Ecto neural progenitor cell (in vitro differentiated cells): ENCODE measurements at regions not wholly inside any gene's neighbourhood (a gene's known extent, or its start where the extent isn't known, plus 50 kb on each side); places are given as distances from the start of the nearest gene placed in this dataset.
"Not testable (repeated sequence)": the region's sequence is repeated elsewhere in the genome, so short reads cannot be mapped to it uniquely, and the experiment has no call there.

Source experiments
- DNase-seq: peaks from one replicate; pipeline ENCODE4 v3.0.0-alpha.2; 2018; ENCODE audit warnings: low spot score

DNA sequence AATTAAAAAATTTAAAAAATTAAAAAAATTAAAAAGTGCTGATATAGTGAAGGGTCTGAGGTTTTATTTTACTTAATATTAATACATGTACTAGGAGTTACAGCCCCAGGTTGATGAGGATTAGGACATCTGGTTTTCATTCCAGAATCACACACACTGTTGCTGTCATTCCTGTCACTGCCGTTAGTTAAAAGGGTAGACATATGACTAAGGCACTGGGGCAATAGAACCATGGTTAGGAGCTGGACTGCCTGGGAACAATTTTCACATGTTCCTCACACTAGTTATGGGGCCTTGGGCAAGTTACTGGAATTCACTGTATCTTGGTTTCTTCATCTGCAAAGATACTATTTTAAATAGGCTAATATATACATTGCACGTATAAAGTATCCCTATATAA, 191.8 kb upstream of the DPYD start:
- DNase-seq, result no peak

DNA sequence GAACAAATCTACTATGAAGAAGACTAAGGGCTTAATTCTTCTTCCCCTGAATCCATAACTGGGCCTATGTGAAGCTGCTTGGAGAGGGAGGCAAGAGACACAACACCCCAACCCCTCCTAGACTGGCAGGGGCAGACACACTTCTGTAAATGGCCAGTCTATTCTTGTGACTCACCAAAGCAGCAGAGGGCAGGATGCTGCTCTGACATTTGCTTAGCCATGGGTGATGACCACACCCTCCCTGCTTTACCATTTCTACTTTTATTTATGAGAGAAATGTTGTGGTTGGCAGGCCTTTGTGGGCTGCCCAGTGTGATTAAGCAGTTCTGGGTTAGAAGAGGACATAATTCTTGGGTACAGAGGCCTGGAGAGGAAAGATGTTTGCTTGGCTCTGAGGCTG, 189.8 kb upstream of the DPYD start:
- no peak for DNase-seq

DNA sequence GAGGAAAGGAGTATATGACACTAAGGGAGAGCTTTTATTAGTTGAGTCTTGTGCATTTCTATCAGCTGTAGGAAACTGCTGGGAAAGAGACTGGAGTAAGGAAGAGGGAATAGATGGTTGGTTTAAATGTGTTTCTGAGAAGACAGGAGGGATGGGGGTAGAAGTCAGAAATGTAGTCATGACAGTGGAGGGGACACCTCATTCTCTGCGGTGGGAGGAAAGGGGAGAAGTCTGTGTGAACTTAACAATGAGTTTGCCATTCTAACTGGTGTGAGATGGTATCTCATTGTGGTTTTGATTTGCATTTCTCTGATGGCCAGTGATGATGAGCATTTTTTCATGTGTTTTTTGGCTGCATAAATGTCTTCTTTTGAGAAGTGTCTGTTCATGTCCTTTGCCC, 187.5 kb upstream of the DPYD start:
- DNase-seq, result not testable (repeated sequence)

DNA sequence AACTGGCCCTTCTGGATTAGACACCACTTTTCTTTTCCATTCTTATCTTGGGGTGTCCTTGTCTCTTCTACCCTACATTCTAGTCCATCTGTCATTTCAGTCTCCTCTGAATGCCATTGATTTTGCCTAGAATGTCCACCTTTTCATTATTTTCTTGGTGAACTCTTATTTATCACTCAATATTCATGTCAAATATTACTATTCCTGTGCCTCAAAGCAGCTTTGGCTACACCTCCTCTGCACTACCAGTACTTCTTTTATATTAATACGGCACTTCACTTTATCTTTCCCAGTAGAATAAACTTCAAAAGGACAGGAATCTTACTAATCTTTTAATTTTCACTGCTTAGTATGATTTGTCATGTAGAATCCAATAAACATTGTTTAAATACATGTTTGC, 186.4 kb upstream of the DPYD start:
- no peak for DNase-seq

DNA sequence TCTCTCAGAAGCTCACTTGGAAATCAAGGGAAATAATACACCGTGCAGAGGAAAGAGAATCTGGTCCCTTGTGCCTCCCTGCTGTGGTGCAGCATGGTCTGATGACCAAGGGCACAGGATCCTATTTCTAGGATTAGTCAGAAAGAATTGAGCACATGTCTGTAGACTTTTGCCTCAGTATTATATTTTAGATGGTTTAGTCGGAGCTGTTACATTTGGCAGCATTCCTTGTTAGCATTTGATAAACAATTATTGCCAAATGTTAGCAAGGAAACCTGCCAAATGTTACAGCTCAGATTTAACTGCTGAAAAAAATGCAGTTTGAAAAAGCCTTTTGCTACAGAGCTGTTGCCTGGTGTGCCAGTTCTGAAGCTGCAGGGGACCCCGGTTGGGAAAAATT, 183.5 kb upstream of the DPYD start:
- no peak for DNase-seq

DNA sequence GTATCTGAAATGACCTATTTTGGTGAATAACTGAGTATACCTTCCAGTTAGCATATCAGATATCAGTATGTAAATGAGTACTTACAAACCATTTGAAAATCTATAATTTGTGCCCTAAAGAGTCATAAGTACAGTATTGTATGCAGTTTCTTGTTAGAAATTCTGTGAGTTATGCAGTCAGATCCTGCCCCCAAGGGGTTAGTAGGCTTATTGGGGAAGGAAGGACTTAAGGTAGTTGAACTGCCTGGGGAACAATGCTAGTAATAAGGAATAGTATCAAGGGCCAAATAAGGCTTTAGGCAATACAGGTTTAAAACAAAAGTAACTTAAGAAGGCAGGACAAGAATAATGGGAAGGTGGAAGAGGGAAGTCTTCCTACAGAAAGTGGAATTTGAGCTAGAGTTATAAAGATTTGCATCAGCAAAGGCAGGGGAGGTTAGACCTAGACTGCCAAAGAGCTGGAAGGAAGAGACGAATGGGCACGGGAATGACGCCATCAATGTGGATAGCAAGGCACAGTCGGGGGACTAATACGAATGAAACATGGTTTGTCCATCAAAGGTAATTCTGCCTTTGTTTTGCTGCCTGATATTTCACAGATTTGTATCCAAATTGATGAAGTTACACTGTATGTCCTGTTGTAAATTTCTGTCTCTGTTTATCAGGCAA, 182.9 kb upstream of the DPYD start:
- no peak for DNase-seq

DNA sequence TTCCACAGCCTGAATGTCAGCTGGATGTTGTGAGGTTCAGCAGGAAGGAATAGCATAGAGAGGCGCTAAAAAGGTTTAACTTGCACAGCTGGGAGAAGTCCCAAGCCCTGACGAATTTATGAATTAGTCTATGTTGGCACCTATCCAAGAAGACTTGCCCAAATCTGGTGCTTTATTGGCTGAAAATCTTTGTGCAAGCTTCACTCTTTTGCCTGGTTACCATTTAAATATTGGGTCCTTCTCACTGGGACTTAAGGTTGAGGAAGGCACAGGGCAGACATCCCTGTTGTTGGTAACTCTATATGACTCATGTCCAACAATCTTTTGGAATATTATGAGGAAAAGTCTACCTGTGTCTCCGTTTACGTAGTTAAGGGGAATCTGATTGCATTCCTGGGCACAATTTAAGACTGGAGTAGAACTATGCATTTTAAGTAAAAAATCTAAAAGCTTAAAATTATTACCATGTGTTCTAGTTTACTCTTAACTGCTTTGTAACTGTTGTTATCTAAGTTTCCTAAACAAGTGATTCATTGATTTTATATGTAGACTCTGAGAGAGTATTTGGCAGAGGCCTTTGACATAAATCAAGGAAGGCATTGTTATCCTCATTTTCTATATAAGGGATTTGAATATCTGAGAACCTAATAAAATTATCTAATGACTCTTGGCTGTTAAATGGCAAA, 181.7 kb upstream of the DPYD start:
- no peak for DNase-seq

DNA sequence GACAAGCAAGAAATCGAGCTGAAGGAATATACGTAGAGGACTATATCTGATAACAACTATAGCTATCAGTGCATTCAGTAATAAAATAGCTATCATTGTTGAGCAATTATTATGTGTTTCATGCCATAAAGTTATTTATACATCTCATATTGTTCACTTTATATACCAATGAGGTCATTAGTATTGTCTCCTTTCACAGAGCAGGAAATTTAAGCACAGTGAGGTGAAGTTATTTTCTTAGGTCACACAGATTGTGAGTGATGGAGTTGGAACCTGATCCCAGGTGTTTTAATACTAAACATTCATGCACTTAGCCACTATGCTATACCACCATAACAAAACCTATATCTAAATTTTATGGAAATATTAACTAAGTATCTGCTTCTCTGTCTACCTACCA, 180.5 kb upstream of the DPYD start:
- no peak for DNase-seq

DNA sequence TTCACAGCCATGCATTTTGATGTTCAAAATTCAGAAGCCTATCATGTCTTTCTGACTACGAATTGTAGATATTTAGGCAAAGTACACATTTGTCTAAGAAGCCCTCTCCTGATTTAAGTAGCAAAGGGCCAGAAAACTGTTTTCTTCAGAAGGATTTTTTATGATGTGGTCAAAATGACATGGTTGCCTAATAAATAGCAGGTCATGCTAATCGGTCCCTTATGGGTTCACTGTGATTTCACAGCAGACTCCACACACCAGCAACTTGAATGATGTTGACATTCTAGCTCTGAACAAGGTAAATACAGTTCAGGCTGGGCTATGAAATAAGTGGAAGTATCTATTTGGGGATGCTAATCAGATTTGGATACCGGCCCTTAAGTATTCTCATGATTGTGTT, 178.7 kb upstream of the DPYD start:
- no peak for DNase-seq

DNA sequence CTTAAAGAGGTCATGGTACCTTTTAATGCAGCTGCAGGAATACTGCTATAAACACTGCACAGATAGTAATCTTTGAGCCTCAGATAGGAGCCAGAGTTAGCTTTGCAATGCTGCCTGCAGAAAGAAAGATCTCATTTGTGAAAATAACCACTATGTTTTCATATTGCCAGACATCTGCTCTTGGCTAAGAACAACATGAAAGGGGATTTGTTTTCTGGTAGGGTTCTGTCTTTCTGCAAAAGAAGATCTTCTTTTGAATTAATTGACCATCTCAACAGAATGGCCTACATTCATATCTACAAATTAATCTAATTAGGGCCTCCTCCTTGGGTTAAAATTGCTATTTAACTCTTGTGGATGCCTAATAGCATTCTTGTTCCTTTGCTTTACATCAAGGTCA, 177.6 kb upstream of the DPYD start:
- DNase-seq, result no peak

DNA sequence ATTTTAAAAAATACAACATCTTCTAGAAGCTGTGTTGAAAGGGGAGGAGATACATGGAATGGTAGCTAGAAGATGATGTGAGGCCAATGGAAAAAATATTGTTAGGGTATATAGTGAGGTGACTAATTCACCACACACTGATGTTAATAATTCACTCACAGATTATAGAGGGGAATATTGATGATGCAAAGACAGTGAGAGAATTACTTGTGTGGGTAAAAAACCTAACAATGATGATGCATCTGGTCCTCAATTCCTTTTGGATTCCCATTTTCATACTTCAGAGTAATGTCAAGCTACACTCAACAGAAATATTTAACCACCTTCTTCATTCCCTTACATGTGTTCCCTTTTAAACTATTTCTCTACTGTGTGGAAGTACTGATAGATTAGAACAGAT, 169.5 kb upstream of the DPYD start:
- no peak for DNase-seq

DNA sequence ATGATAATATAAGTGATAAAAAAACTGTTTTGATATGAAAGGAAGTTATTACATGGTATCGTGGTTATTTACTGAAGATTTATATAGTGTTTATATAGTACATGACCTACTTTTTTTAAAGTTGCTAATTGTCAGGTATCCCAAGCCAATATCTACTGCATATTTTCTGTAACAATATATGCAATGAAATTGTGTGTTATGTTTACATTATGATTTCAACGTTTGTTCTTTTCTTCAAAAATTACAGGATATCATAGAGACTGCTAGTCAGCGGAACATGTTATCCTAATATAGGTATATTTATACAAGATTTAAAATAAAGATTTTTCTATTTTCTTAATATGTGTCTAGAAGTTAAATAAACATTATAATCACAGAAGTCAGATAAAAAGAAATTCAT, 167.5 kb upstream of the DPYD start:
- no peak for DNase-seq

DNA sequence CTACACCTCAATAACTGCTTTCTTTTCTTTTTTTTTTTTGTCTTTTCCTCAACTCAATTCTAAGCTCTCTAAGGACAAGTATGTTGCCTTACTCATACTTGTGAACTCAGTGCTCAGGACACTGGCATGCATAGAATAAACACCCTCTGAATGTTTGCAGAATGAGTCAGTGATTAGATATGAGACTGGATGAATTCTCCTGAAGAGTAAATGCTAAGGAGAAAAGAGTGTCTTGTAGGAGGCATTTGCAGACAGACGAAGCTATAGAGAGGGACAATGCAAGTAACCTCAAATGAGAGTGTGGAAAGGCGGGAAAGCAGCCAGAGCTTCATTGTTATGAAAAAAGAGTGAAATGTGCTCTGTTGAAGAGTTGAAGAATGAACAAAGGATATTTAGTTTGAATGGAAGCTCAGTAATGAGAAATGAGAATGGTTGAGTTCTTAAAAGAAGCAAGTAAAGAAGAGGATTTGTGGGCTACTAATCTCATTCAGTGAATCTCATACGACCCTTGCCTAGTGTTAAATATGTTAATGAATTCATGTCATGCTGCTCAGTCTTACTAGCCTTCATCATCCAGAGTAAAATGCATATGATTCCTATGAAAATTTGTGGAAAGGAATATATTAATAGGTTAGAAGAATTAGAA, 166.1 kb upstream of the DPYD start:
- no peak for DNase-seq

DNA sequence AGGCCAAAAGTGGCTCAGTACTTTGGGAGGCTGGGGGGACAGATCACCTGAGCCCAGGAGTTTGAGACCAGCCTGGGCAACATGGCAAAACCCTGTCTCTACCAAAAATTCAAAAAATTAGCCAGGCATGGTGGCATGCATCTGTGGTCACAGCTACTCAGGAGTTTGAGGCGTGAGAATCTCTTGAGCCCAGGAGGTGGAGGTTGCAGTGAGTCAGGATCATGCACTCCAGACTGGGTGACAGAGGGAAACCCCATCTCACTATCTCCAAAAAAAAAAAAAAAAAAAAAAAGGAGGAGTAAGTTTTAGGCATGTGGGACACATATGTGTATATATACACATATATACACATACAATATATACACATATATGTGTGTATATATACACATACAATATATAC, 165.3 kb upstream of the DPYD start:
- no peak for DNase-seq

DNA sequence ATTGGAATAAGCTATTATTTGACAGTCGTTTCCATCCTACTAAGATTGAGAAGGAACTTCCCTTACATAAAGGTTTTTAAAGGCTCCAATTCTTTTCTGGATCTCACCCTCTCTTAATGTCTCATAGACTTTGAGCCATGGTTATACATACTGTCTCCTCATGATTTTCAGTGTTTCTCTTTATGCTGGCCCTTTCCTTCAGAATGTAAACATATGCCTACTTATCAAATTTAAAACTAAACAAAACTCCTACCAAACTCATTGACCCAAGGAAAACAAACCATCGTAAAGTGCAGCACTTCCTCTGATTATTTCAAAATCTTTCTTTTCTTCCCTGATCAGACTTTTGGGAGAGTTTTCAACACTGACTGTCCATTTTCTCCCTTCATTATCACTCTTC, 163.4 kb upstream of the DPYD start:
- no peak for DNase-seq

DNA sequence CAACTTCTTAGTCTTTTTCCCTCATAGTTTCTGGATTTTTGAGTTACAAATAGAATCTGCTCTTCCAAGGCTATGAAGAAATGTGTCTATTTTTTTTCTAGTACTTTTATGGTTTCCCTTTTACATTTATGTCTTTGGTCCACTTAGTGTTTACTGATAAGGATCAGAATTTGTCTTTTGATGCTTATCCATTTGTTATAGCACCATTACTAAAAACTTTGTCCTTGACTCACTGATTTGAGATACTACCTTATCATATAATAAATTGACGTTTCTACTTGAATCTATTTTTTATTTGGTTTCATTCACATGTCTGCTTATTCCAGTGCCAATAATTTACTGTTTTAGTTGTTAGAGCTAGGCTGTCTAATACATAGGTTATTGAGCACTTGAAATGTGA, 161.1 kb upstream of the DPYD start:
- no peak for DNase-seq

DNA sequence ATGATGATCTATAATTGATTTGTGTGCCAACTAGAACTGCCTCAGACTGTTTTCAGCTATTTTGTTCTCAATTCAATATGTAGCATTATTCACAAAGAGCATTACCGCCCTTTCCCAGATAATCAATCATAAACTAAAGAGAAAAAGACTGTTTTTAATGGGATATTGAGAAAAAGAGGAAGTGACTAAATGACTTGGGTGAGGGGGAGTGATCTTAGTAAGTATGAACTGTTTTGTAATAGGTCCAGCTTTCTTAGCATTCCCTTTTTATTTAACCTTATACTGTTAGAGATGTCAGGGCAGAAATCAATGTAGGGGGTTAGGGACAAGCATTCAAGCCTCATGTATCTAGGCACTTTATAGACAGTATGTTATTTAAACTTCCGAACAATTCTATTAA, 157.8 kb upstream of the DPYD start:
- DNase-seq, result no peak

DNA sequence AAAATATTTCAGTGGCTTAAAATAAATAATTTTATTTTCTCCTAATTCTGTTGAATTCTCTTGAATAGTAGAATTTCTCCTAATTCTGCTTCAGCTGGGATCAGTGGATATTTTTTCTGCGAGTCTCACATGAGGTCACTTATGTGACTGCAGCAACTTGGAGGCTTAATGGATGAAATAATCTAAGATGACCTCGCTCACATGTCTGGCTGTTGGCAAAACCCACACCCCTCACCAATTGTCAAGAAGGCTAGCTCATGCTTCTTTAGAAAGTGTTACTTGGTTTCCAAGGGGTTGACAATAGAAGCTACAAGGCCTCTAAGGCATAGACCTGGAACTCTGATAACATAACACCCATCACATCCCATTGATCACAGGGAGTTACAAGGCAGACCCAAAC, 156.9 kb upstream of the DPYD start:
- no peak for DNase-seq

DNA sequence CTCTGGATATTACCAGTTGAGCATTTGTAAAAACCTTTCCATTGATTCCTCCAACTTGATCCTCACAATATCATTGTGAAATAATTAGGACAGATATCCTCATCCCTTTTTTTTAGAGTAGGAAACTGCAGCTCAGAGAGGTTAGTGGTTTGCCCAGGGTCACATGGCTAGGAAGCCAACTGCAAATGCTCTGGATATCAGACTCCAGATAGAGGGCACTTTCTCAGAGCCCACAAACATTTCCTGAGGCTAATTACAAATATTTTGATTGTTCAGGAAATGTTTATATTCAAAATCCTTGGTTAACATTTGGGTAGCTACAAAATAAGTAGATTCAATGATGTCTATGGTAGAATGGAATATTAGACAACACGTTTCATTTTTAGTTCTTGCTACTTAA, 154.8 kb upstream of the DPYD start:
- no peak for DNase-seq

DNA sequence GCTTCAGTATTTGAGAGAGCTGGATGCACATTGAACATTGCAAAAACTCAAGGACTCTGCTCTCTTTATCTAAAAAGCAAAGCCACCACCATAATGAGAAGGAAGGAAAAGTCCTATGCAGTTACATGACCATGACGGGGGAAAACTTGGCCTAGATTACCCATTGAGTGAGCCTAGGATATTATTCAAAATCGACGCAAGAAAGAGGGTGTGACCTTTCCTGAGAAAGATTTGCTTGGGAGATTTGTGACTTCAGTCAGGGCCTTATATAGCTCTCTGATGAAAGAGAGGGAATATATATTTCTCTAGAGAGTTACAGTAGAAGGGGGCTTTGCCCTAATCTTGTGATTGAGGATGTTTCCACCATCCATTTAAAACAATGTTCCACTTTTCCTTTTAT, 153.0 kb upstream of the DPYD start:
- DNase-seq, result no peak

DNA sequence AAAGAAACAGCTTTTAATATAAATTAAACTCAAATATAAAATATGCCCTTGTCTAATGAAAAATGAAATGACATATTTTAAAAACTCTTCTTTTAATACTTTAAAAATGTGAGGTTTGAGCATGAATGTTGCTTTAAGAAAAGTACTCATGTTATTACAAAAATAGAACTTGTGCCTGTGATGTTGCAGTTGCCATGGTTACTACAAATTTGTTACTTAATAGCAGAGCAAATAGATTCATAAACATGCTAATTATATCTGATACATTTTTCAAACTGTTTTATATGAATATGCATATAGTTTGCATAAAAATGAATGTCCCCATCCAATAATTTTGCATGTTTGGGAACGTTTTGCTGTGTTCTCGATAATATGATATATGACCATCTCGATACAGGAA, 152.3 kb upstream of the DPYD start:
- no peak for DNase-seq

DNA sequence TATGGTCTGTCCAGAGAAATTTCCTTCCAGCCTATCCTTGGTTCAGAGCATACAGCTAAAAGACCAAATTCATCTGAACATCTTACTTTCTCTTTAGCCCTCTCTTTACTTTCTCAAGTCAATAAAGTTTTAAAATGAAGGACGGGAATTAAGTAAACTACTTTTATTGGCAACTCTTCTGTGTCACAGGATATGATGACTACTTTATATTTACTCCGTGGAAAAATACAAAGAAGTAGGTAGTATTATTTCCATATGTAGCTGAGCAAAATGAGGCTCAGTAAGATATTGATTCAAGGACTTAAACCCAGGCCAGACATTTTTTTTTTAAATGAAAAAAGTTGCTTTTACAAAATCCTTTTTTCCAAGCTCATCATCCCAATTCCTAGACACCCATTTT, 151.2 kb upstream of the DPYD start:
- DNase-seq, result no peak

DNA sequence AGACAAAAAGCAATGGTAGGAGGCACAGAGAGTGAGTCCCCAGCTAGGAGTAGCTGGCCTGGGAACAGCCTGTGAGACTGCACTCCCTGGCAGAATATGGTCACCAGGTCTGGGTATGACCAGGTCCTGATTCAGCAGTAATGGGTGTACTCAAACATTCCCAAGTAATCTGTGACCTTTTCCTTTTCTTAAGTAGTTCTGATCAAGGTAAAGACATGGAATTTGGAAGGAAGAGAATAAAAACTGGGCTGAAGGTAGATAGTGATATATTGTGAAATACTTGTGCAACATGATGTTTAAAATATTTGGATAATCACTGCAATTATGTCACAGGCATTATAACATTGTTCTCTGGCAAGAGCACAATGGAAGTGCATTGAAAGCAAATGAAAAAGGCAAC, 147.2 kb upstream of the DPYD start:
- no peak for DNase-seq

DNA sequence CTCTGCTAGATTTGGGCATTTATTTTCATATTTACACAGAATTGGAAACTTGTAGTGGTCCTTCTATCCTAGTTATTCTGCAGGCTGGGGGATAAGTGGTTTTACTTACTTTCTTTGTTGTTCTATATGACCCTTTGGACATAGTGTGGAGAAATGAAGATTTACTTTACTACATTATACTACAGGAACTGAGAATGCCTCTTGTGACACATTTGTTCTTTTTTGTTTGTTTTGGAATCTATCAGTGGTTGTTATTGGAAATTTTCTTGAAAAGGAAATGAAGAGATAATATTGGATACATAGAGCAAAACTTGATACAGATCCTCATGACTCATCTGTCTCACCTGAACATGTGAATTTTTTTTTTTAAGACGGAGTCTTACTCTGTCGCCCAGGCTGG, 146.1 kb upstream of the DPYD start:
- no peak for DNase-seq
